ENCODE measurements at regions not wholly inside any gene's neighbourhood (a gene's known extent, or its start where the extent isn't known, plus 50 kb on each side); places are given as distances from the start of the nearest gene placed in this dataset.

DNA sequence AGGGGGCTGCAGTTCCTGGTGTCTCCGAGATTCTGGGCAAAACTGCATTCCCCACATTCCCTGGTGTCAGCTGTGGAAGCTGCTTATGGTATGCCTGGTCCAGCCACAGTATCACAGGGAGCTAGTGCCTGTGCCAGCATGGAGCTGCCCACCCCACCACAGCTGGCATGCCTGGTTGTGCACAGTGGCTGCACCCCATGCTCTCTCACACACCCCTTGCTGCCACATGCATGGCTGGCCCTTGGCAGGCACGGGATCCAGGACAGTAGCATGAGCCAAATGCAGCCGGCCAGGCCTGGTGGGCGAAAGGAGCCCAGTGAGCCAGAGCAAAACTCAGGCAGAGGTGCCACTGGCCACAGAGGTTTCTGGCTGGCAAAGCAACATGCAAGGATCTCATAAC lies 418.0 kb upstream of the SPOCK3 start:
- DNase-seq (ENCODE audit: low read depth in 3 of 3): no peak

DNA sequence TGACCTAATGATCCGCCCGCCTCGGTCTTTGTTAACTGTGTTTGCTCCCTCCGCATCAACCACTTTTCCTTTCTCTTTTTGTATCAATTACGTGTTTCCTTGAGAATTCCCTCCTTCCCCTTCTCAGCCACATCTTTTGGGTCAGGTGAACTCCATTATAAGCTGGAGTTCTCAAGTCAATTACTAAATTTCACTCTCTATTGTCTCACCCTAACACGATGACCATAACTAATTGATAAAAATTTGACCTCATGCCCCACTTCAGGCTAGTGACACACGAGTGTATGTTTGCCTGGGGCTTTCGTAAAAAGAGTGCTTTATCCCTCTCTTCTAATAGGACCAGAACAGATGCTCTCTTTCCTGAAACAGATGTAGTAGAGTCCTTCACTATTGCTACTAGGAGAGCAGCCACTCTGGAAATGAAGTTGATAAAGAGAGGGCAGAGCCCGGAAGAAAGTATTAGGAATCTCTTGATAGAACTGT lies 403.6 kb upstream of the ANXA10 start:
- DNase-seq (ENCODE audit: low read depth in 3 of 3): no peak

- DNase-seq (ENCODE audit: low read depth in 3 of 3): no peak
Observed at GRCh38 chr4:167702391-167702790, 389.9 kb upstream of the ANXA10 start.

DNA sequence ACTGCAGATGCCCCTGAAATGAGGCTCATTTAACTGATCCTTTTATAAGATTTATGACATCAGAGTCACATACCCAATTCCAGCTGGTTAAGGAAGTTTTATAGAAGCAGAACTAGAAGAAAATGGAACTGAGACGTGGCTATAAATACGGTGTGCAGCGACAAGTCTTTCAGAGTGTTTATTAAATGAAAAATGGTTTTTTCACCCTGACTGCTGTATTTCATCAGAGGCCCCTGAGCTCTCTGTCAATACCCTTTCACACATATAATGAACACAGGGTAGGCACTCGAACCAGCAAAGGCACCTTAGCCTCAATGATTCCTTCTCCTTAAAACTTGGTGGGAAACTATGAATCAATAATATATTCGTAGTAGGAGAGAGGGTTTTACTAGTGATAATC lies 380.8 kb upstream of the ANXA10 start:
- DNase-seq (ENCODE audit: low read depth in 3 of 3): no peak

DNA sequence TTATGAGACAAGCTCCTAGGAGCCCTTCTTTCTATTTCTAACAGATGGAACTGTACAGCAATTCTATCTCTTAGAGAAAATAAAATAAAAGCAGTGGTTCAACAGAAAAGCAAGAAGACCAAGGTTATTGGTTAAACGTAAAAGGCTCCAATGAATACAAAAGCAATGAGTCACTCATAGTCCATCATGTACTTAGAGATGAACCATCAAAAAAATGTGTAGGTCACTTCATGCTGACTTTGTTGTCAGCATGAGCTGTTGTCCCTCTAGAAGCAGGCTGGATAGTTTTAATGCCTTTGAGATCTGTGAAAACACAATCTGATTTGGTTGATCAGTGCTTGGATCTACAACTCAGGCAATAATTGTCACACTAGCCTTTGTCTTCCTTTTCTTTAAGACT lies 378.6 kb upstream of the ANXA10 start:
- no peak for DNase-seq (ENCODE audit: low read depth in 3 of 3)

- no peak for DNase-seq (ENCODE audit: low read depth in 3 of 3)
Observed at GRCh38 chr4:167715176-167715575, 377.2 kb upstream of the ANXA10 start.

DNA sequence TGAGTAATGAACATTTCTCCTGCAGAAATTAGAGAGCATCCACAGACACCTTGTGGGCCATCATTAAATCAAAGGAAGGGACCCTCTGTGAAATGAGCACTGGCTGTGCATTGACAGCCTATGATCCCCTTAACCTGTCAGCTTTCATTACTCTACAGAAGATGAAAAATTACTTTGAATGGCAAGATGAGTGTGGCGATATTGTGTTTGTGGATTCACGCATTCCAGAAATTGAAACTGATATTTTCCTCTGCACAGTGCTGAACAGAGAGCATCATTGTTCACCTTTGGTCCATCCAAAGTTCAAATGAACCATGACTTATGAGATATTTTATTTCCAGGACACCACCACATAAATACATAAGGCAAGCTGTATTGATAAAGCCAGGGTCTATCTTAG lies 374.8 kb upstream of the ANXA10 start:
- no peak for DNase-seq (ENCODE audit: low read depth in 3 of 3)

- no peak for DNase-seq (ENCODE audit: low read depth in 3 of 3)
Observed at GRCh38 chr4:167721617-167722486, 370.5 kb upstream of the ANXA10 start.

GRCh38 chr4:167722487-167722808 lies 369.9 kb upstream of the ANXA10 start:
- DNase-seq (ENCODE audit: low read depth in 3 of 3): no peak

DNA sequence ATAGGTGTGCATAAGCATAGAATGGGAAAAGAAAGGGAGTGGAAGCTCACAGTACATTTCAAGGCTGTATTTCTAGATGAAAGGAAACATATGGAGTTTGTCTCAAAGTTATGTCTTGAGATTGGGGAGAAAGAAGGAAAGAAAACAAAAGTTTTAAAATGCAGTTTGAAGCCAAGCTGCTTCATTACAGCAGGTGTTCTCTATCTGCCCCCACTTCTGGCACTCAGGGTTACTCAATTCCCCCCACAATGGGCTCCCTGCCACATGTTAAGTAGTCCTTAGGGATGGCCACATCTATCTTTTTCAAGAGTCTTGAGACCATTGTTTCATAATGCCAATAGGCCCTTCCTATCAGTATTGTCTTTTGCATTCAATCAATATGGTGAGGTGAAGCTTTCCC lies 367.4 kb upstream of the ANXA10 start:
- DNase-seq (ENCODE audit: low read depth in 3 of 3): no peak

- no peak for DNase-seq (ENCODE audit: low read depth in 3 of 3)
Observed at GRCh38 chr4:167730769-167731168, 361.6 kb upstream of the ANXA10 start.

DNA sequence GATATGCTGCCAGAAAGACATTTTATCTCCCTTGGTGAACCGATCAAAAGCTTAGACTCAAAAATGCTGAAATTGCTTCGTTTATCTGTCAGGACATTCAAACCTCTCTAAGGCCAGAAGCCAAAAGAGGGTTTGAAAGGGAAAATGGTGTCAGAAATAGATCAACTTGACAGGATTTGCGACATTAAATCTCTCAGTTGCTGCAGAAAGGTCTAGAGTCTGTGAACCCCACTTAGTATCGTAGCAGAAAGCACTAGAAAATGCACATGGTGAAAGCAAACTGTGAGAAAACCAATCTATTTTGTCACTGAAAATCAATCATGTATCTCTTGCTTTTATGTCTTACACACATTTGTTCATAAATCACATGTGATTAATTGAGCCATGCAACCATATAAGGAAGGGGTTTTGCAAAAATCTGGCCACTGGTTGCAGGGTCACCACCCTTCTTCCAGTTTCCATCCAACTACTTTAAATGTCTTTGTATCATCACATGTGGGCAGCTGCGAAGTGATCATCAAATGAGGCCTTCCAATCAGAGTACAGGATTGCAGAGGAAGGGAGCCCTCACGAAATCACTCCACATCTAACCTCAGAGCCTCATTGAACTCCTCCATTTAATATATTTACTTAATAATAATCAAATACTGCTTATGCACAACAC lies 347.2 kb upstream of the ANXA10 start:
- DNase-seq (ENCODE audit: low read depth in 3 of 3): no peak

DNA sequence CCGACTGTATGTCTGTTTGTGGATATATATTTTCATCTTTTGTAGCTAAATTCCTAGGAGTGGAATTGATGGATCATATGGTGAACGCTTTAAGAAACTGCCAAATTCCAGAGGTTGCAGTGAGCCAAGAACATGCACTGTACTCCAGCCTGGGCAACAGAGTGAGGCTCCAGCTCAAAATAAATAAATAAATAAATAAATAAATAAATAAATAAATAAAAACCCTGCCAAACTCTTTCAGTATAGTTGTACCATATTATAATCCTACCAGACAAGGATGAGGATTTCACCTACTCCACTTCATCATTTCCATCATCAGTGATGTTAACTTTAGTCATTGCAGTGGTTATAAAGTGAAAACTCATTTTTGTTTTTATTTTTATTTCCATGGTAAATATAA lies 325.1 kb upstream of the ANXA10 start:
- no peak for DNase-seq (ENCODE audit: low read depth in 3 of 3)

DNA sequence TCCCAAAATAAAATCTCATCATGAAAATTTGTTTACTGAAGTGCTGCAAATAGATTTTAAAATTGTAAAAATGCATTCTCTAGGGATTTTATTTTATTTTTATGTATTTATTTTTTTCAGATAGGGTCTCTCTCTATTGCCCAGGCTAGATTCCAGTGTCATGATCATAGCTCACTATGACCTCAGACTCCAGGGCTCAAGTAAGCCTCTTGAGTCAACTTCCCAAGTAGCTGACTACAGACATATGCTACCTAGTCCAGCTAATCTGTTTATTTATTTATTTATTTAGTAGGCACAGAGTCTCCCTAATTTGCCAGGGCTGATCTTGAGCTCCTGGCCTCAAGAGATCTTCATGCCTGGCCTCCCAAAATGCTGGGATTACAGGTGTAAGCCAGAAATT lies 317.7 kb upstream of the ANXA10 start:
- DNase-seq (ENCODE audit: low read depth in 3 of 3): no peak

DNA sequence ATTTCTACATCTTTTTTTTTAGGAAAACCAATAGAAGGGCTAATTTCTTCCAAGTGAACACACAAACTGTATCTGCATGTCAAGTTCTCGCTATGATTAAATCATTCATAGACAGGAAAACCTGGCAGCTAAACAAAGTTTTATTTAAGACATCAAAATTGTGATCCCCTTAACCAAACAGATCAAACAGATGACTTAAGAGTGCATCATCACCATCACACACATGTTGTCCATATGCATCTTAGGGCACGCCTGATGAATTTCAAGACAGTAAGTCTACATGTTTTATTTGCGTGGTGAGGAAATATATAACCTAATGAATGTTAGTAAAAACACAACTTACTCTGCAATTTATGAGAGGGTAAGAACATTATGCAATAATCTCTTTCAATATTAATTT lies 317.0 kb upstream of the ANXA10 start:
- DNase-seq (ENCODE audit: low read depth in 3 of 3): no peak

GRCh38 chr4:167779280-167779679 lies 313.1 kb upstream of the ANXA10 start:
- DNase-seq (ENCODE audit: low read depth in 3 of 3): no peak

DNA sequence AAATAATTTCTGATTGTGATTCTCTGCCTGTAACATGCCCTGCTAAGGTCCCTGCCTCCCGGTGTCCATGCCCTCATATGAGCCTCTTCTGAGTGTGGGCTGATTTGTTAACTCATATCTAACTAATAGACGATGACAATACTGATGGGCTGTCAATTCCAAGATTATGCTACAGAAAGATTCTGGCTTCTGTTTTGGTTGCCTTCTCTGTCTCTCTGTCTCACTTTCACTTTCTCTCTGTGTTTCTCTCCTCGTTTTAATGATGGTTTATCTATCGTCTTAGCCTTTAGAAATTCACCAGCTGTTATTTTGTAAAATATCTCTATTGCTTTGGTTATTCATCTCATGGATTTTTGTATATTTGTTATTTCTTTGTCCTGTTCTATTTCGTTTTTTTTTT lies 312.5 kb upstream of the ANXA10 start:
- no peak for DNase-seq (ENCODE audit: low read depth in 3 of 3)

DNA sequence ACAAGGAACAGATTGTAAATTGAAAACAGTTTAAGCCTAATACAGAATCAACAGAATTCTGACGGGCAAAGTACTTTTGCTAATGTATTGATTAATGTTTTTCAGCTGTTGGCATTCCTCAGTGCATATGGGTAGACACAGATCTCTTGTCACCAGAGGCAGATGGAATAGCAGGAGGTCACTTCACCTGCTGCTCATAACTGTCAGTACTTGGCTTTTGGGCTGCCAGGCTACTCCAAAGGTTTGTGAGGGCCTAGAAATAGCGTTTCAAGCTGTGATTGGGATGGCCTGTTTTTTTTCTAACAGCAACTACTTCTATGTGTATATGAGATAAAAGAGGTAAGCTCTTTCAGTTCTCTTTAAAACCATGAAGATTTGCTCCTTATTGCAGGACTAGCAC lies 307.5 kb upstream of the ANXA10 start:
- DNase-seq (ENCODE audit: low read depth in 3 of 3): no peak

DNA sequence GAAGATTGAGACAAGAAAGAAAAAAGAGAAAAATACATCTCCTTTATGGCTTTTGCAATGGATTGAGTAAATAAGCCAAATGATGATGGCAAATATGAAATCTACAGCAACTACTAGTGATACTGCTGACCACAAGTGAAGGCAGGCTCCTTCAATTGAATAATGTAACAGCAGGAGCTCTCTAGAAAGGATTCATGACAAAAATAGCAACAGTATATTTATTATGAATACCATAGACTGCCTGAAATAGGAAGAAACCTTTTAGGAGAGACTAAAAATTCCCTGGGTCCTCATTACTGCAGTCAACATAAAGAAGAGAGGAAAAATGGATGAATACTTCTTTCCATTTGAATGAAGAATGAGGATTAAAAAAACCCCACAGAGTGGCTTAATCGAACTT lies 306.8 kb upstream of the ANXA10 start:
- DNase-seq (ENCODE audit: low read depth in 3 of 3): no peak

GRCh38 chr4:167786504-167786903 lies 305.8 kb upstream of the ANXA10 start:
- DNase-seq (ENCODE audit: low read depth in 3 of 3): no peak

- DNase-seq (ENCODE audit: low read depth in 3 of 3): no peak
Observed at GRCh38 chr4:167787231-167787630, 305.1 kb upstream of the ANXA10 start.

- DNase-seq (ENCODE audit: low read depth in 3 of 3): no peak
Observed at GRCh38 chr4:167802463-167803212, 289.7 kb upstream of the ANXA10 start.

DNA sequence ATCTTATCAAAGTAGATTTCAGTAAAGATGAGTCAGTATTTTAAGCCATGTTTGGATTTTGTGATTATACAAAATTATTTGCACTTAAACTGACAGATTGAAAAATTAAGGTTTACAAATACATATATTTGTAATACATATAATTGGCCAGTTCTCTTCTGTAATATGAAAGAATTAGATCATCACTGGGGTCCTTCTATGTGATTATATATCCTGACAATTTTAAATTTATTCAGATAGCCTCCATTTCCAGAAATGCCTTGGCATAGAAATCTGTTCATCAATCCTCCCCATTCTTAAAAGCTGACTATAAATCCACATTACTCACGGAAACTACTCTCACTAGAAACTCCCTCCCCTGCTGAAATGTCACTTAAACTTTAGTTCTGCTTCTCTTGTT lies 280.4 kb upstream of the ANXA10 start:
- DNase-seq (ENCODE audit: low read depth in 3 of 3): no peak
